ENCODE measurements at regions not wholly inside any gene's neighbourhood (a gene's known extent, or its start where the extent isn't known, plus 50 kb on each side); places are given as distances from the start of the nearest gene placed in this dataset.
"Not testable (repeated sequence)": the region's sequence is repeated elsewhere in the genome, so short reads cannot be mapped to it uniquely, and the experiment has no call there.

DNA sequence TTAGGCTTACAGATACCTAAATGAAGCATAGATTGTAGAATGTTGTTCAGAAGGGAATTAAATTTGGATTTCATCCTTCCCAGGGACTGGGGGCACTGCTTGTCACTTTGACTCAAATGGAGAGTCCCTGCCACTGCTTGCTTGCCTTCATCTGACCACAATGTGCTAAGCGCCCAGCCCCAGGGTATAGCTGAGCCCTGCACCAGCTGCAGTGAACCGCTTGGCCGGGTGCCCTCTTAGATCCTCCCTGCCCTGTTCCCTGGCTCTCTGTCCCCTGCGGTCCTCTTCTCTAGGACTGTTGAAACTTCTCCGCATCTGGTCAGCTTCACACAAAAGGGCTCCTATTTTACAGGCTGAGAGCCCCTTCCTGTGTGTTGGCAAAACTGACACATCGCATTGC lies 170.9 kb downstream of the BCL2L11 start:
- not testable (repeated sequence) for DNase-seq

- DNase-seq = not testable (repeated sequence)
Observed at GRCh38 chr2:111292232-111292968, 171.7 kb downstream of the BCL2L11 start.

DNA sequence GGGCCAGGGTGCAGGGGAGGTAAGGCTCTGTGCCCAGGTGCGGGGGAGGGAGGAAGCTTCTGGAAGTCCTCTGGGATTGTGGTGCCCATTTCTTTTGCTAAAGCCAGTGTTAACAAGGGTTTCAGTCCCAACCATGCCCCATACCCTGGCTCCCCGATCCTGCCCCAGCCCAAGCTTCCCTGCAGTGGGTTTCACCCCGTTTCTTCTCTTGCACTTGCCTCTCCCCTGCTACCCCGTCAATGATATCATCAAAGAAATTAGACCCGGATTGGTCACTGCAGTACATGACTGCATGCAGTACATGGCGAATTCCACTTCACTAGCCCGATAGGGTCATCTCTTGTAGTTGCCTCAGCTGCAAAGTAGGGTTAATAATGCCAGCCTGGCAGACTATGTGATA lies 174.0 kb downstream of the BCL2L11 start:
- not testable (repeated sequence) for DNase-seq

DNA sequence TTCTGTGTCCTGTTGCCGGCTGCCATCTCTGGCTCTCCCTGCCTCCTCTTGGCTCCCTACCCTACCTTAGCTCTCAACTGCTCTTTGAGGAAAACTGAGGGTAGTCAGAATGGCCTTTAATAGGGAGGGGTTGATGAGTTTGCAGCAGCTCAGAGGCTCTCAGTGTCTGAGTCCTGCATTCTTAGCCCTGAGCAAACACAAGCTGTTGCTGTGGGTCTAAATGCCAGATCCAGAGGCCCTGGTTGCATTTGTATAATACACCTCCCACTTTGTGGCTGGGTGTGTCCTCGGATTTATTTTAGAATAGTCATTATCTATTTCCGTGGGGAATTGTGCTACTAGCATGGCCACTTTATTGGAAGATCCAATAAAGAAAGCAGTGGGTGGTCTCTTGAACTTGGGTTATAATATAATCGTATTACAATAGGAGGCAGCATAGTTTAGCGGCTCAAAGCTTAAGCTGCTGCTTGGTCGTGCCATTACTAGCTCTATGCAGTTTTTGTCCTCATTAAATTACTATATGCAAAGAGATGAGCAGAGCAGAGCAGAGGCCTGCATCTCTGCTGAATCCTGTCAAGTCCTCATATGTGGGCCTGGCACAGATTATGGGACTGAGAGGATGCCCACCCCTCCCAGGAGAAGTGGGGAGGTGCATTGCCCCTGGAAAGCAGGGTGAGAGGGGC lies 175.5 kb downstream of the BCL2L11 start:
- not testable (repeated sequence) for DNase-seq

GRCh38 chr2:111297128-111297527 lies 176.4 kb downstream of the BCL2L11 start:
- not testable (repeated sequence) for DNase-seq

DNA sequence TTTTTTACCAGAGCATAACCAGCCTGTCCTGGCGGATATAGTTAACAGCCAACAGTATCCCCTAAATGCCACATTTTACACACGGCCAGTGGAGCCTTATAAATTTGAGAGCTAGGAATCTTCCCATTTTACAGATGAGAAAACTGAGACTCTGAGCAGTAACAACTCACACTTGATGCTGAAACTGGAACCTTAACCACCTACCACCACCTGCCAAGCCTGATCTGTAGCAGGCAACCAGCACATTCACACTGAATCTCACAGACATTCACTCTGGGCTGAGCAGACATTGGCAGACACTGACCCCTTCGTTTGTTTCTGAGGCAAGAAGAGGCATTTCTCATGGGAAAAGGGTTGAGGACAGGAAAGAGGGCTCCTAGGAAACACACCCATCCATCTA lies 178.2 kb downstream of the BCL2L11 start:
- DNase-seq = not testable (repeated sequence)

DNA sequence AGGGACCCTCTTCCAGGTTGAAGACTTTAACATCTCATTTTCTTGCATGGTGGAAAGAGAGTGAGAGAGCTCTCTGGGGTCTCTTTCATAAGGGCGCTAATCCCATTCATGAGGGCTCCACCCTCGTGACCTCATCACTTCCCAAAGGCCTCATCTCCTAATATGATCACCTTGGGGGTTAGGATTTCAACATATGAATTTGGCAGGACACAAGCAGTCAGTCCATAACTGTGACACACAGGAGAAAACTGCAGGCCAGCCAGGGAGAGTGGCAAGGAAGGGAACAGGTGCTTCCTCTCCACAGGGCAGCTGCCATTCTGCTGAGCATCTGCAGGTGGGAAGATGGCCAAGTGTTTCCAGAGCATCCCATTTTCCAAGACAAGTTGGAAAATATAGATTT lies 178.9 kb downstream of the BCL2L11 start:
- not testable (repeated sequence) for DNase-seq

- not testable (repeated sequence) for DNase-seq
Observed at GRCh38 chr2:111301677-111302076, 181.0 kb downstream of the BCL2L11 start.

DNA sequence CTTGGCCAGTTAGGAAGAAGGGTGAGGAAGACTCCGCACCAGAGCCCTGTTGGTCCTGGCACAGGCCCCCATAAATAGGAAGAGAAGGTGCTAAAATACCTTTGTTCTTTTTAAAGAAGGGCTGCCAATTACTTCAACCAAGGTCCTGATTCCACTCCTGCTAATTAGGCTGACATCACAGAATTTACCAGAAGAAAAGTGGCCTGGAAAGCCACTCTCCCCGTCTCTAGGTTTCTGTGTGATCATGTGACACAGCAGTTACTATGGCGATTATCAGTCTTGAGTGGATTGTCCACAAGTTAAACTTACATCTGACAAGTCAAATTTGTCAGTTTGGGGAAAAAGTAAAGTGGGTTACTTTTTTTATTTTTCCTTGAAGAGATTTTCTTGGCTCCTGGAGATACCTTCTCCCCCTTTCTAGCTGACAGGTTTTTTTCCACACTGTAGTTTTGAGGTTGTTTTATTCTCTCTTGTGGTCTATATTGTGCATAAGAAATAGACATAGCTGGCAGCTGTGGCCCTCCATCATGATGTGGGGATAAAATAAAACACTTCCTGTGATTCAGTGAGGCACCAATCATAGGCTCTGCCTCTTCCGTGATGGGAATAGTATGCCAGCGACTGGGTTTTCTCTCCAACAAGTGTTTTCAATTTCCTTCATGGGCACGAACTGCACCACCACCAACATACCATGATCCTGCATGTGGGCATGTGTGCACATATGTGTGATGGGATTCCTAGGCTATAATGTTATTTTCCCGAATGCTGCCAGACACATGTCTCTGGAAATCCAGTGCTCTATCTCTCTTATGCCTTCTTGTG lies 181.9 kb downstream of the BCL2L11 start:
- DNase-seq = not testable (repeated sequence)

- DNase-seq = not testable (repeated sequence)
Observed at GRCh38 chr2:111307302-111307701, 186.6 kb downstream of the BCL2L11 start.

- not testable (repeated sequence) for DNase-seq
Observed at GRCh38 chr2:111309231-111310075, 188.7 kb downstream of the BCL2L11 start.

- DNase-seq = not testable (repeated sequence)
Observed at GRCh38 chr2:111310395-111310794, 189.7 kb downstream of the BCL2L11 start.

- DNase-seq = not testable (repeated sequence)
Observed at GRCh38 chr2:111311568-111311967, 190.9 kb downstream of the BCL2L11 start.

GRCh38 chr2:111312897-111313607 lies 192.3 kb downstream of the BCL2L11 start:
- not testable (repeated sequence) for DNase-seq

DNA sequence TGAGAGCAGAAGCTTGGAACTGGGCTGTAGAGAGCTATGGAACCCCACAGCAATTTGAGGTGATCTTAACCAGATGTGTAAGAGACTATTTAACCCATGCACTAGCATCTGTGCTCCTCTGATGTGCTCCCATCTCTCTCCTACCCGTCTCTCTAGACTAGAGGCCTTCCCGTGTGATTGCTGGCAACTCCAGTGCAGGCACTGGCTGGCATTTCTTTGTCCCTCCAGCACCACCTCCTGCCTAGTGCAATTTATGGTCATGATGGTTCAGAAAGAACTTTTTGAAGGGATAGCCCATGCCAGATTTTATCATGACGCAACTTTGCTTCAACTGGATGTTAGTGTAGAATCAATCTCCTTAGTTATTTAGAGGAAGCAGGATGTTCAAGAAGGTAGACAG lies 193.0 kb downstream of the BCL2L11 start:
- DNase-seq = not testable (repeated sequence)

DNA sequence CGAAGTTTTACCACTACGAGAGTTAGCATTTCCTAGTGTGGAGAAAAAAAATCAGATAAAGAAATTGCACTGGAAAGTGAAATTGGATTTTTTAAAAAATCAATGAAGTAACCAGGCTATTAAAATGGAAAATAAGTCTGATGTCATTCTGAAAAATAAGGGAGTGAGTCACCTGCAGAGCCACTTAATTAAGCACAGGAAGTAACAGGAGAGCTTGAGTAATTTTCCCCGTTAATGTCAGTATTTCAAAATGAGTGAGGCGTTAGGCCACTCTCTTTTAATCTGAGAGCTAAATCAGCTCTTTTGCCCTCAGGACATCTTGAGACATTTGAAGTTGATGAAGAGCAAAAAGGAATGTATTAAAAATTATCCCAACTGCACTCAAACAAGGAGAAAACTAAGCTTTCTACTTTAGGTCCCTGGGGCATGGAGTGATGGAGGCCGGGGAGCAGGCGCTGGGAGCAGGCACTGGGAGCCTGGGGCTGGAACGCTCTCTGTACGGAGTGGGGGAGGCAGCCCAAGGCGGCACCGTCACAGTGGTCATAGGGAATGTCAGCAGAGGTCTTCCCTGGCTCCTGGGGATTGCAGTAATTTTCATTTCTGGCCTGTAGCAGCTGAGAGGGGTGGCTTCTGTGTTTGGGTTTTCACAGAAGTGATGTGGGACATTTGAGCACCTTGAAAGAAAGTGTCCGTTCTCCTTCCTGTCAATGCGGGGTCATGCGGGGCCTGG lies 194.6 kb downstream of the BCL2L11 start:
- DNase-seq = not testable (repeated sequence)

DNA sequence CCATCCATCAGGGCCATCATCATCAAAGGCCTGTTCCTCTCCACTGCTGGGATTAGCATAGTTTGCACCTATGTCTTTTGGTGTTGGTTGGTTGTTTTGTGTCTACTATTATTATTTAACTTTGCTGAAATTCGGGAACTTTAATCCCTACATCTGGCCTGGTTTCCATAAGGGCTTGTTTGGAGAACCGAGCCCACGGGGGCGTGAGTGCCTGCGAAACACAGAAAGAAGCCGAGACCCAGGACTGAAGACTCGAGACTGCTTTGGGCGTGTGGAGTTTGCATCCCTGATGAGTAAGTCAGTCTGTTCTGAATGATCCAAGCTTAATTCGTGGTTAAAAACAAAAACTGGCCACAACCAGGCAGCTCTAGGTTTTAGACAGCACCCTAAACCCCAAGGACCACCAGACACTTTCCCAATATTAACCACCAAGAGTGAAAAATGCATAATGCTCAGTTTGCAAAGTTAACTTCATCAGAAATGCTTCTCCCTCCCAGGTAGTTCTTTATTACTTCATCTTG lies 195.6 kb downstream of the BCL2L11 start:
- not testable (repeated sequence) for DNase-seq

GRCh38 chr2:111316881-111317549 lies 196.3 kb downstream of the BCL2L11 start:
- not testable (repeated sequence) for DNase-seq

- not testable (repeated sequence) for DNase-seq
Observed at GRCh38 chr2:111319552-111319951, 198.8 kb downstream of the BCL2L11 start.

- DNase-seq = not testable (repeated sequence)
Observed at GRCh38 chr2:111320264-111320663, 199.6 kb downstream of the BCL2L11 start.
